Fibroblast of villous mesenchyme (primary cell): ENCODE measurements at regions not wholly inside any gene's neighbourhood (a gene's known extent, or its start where the extent isn't known, plus 50 kb on each side); places are given as distances from the start of the nearest gene placed in this dataset.
A peak's percentile ranks its signal among the peaks of the same experiment; 100 is the strongest.

Experiments
- DNase-seq: peaks from one replicate; pipeline ENCODE4 v3.0.0-alpha.2; 2010; ENCODE audit warnings: low read depth
- H3K4me3 ChIP-seq: 2 replicates; pipeline ENCODE4 v1.5.1; 2011; ENCODE audit warnings: low read depth, mild to moderate bottlenecking, low read length
- CTCF ChIP-seq: IDR thresholded peaks from 2 replicates; pipeline ENCODE4 v1.5.1; 2012; ENCODE audit warnings: low read depth, mild to moderate bottlenecking, low read length; ENCODE audit not compliant: insufficient read depth

GRCh38 chr16:85525420-85526184, 87.5 kb upstream of the GSE1 start:
- no peak for DNase-seq
- no peak overlapping the region for H3K4me3 ChIP-seq
- no peak for TF ChIP-seq CTCF

GRCh38 chr16:85526185-85526974, 86.7 kb upstream of the GSE1 start:
- no peak overlapping the region for H3K4me3 ChIP-seq
- no peak for DNase-seq
- no peak for TF ChIP-seq CTCF

GRCh38 chr16:85527042-85527766, 85.9 kb upstream of the GSE1 start:
- DNase-seq: no peak
- TF ChIP-seq CTCF: no peak
- no peak overlapping the region for H3K4me3 ChIP-seq

GRCh38 chr16:85527767-85528297, 85.3 kb upstream of the GSE1 start:
- TF ChIP-seq CTCF: no peak
- no peak for DNase-seq
- H3K4me3 ChIP-seq: no peak overlapping the region

GRCh38 chr16:85528528-85529387, 84.4 kb upstream of the GSE1 start:
- no peak for DNase-seq
- peak; percentile 52 for TF ChIP-seq CTCF
- no peak overlapping the region for H3K4me3 ChIP-seq
